GM21825 (cell line): ENCODE measurements at regions not wholly inside any gene's neighbourhood (a gene's known extent, or its start where the extent isn't known, plus 50 kb on each side); places are given as distances from the start of the nearest gene placed in this dataset.

ENCODE experiments used
- ATAC-seq: cut with Tn5 transposase; IDR thresholded peaks from one replicate; pipeline ENCODE4 v1.9.1; 2021; ENCODE audit warnings: mild to moderate bottlenecking, moderate library complexity; ENCODE audit not compliant: unreplicated experiment

GRCh38 chr6:110033101-110033500, 55.0 kb downstream of the GPR6 start:
- ATAC-seq = no peak

- no peak for ATAC-seq
Observed at GRCh38 chr6:110033749-110034666, 55.9 kb downstream of the GPR6 start.

- no peak for ATAC-seq
Observed at GRCh38 chr6:110034667-110035036, 56.5 kb downstream of the GPR6 start.

- no peak for ATAC-seq
Observed at GRCh38 chr6:110035321-110035720, 57.2 kb downstream of the GPR6 start.

GRCh38 chr6:110036408-110037302, 58.5 kb downstream of the GPR6 start:
- no peak for ATAC-seq

GRCh38 chr6:110037726-110038295, 59.7 kb downstream of the GPR6 start:
- ATAC-seq = no peak

- ATAC-seq = peak; percentile 81
Observed at GRCh38 chr6:110039364-110039980, 61.4 kb downstream of the GPR6 start.

GRCh38 chr6:110039981-110040383, 61.9 kb downstream of the GPR6 start:
- peak; percentile 43 for ATAC-seq

- no peak for ATAC-seq
Observed at GRCh38 chr6:110040716-110041115, 62.6 kb downstream of the GPR6 start.

- no peak for ATAC-seq
Observed at GRCh38 chr6:110041126-110041525, 63.0 kb downstream of the GPR6 start.

GRCh38 chr6:110041830-110042229, 63.7 kb downstream of the GPR6 start:
- no peak for ATAC-seq

GRCh38 chr6:110042670-110043296, 64.7 kb downstream of the GPR6 start:
- ATAC-seq = no peak

- no peak for ATAC-seq
Observed at GRCh38 chr6:110043366-110043994, 65.4 kb downstream of the GPR6 start.

GRCh38 chr6:110044096-110044495, 66.0 kb downstream of the GPR6 start:
- ATAC-seq = no peak

GRCh38 chr6:110044622-110045021, 66.5 kb downstream of the GPR6 start:
- ATAC-seq = no peak

- ATAC-seq = no peak
Observed at GRCh38 chr6:110048221-110048875, 70.2 kb downstream of the GPR6 start.

GRCh38 chr6:110049696-110050439, 71.8 kb downstream of the GPR6 start:
- no peak for ATAC-seq
